Activated T-helper 2 cell treated with anti-CD3 and anti-CD28 coated beads, Interferon-gamma antibody, Interleukin-2, Interleukin-4, amounts not matched to agents 10 μg/mL and 5 μg/mL and 100 μg/mL, durations not matched to agents 14 hours and 24 hours and 36 hours (primary cell): ENCODE measurements at regions not wholly inside any gene's neighbourhood (a gene's known extent, or its start where the extent isn't known, plus 50 kb on each side); places are given as distances from the start of the nearest gene placed in this dataset.
"Not testable (repeated sequence)": the region's sequence is repeated elsewhere in the genome, so short reads cannot be mapped to it uniquely, and the experiment has no call there.

ENCODE experiments used
- DNase-seq: peaks from one replicate; pipeline ENCODE4 v3.0.0; 2021; ENCODE audit warnings: low spot score
- H3K27ac Mint-ChIP-seq: one replicate; pipeline ENCODE4 v1.8.0; 2021; ENCODE audit warnings: mixed read lengths
- H3K27me3 Mint-ChIP-seq: one replicate; pipeline ENCODE4 v1.8.0; 2021; ENCODE audit warnings: low read depth, mixed read lengths
- H3K36me3 Mint-ChIP-seq: one replicate; pipeline ENCODE4 v1.8.0; 2021; ENCODE audit warnings: low read depth, mixed read lengths
- H3K4me1 Mint-ChIP-seq: one replicate; pipeline ENCODE4 v1.8.0; 2021; ENCODE audit warnings: low read depth, mixed read lengths
- H3K4me3 Mint-ChIP-seq: one replicate; pipeline ENCODE4 v1.8.0; 2021; ENCODE audit warnings: low read depth, mild to moderate bottlenecking, moderate library complexity, mixed read lengths
- H3K9me3 Mint-ChIP-seq: one replicate; pipeline ENCODE4 v1.8.0; 2021; ENCODE audit warnings: mixed read lengths
- intact Hi-C: fragments of 100-400 bp; cut with micrococcal nuclease; formaldehyde crosslinking; loops from one replicate; pipeline ENCODE4 v1.15.1; 2023

DNA sequence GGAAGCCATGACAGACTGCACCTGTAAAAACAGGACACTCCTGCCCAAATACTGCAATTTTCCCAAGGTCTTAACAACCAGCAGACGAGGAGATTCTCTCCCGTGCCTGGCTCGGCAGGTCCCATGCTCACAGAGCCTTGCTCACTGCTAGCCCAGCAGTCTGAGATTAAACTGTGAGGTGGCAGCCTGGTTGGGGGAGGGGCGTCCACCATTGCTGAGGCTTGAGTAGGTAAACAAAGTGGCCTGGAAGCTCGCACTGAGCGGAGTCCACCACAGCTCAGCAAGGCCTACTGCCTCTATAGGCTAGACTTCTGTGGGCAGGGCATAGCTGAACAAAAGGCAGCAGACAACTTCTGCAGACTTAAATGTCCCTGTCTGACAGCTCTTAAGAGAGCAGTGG lies 80.3 kb downstream of the ANXA5 start:
- H3K36me3 Mint-ChIP-seq, H3K27ac Mint-ChIP-seq, H3K4me3 Mint-ChIP-seq, DNase-seq, H3K4me1 Mint-ChIP-seq, H3K9me3 Mint-ChIP-seq, intact Hi-C loops: not testable (repeated sequence)
- peaks cover 22% of the 10 kb centered on the region for H3K27me3 Mint-ChIP-seq

GRCh38 chr4:121614101-121614500 lies 82.7 kb downstream of the ANXA5 start:
- H3K9me3 Mint-ChIP-seq = no peaks in the 10 kb centered on the region
- H3K4me1 Mint-ChIP-seq = no peaks in the 10 kb centered on the region
- peaks cover 16% of the 10 kb centered on the region for H3K27me3 Mint-ChIP-seq
- DNase-seq = no peak
- intact Hi-C loops = no loop called here
- no peak overlapping the region for H3K27ac Mint-ChIP-seq
- H3K4me3 Mint-ChIP-seq = no peak overlapping the region
- H3K36me3 Mint-ChIP-seq = no peaks in the 10 kb centered on the region

- no peaks in the 10 kb centered on the region for H3K9me3 Mint-ChIP-seq
- no peak overlapping the region for H3K27ac Mint-ChIP-seq
- H3K36me3 Mint-ChIP-seq = no peaks in the 10 kb centered on the region
- intact Hi-C loops = no loop called here
- no peaks in the 10 kb centered on the region for H3K4me1 Mint-ChIP-seq
- H3K27me3 Mint-ChIP-seq = peaks cover 21% of the 10 kb centered on the region
- no peak for DNase-seq
- no peak overlapping the region for H3K4me3 Mint-ChIP-seq
These were observed 97.7 kb downstream of the ANXA5 start for GRCh38 chr4:121599049-121599448.

DNA sequence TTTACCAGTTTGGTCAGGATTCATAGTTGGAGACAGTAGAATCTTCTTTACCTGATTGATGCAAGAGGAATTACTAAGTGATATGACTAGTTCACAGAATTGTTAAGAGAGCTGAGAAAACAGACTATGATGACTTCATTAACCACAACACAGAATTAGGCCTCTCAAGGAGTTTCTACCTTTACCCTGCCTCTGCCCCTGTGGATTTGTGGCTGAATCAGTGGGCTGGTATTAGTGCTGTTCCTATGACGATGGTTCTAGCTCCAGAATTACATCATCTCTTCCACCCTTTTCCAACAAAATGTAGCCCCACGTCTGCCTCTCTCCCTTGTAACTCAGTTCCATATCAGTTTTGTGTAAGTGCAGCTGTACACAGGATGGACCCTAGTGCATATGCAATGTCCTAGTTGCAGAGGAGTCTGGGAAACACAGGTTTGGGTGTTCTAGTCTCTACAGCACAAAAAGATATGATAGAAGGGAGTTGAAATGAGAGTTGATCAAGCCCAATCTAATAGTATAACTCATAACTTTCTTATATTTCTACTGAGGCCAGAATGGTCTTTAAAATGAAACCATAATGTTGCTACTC lies 99.3 kb downstream of the ANXA5 start:
- no peaks in the 10 kb centered on the region for H3K9me3 Mint-ChIP-seq
- no peaks in the 10 kb centered on the region for H3K4me1 Mint-ChIP-seq
- intact Hi-C loops = no loop called here
- DNase-seq = no peak
- no peak overlapping the region for H3K27ac Mint-ChIP-seq
- H3K36me3 Mint-ChIP-seq = no peaks in the 10 kb centered on the region
- no peak overlapping the region for H3K4me3 Mint-ChIP-seq
- peaks cover 22% of the 10 kb centered on the region for H3K27me3 Mint-ChIP-seq

DNA sequence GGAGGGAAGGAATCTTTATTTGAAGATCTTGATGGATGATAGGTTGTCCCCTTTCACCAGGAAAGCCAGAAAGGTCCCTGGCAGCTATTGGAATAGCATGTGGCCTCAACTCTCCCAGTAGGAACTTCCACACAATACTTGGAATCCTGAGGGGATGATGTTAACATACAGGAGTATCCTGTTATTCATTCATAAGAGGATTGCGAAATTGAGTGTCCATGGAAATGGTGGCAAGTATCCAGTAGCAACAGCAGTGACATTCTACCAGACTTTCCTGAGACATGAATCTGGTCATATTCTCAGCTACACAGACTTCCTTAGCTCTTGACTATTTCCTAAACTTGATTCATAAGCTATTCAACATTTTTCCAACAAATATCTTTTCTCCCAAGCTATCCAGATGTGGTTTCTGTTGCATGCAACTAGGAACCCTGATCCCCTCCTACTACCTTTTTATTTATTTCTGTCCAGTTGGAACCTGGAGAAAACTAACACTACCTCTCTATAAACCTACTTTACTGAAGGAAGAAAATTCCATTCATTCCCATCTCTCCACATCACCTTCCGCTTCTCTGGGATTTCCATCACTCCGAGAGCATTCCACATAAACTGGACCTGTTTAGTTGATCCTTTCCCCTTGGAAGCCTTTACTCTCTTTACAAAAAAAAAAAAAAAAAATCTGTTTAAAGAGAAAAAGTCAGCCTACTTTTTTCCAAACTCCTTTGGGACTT lies 101.8 kb downstream of the ANXA5 start:
- intact Hi-C loops = no loop called here
- H3K4me1 Mint-ChIP-seq = no peaks in the 10 kb centered on the region
- peaks cover 23% of the 10 kb centered on the region for H3K27me3 Mint-ChIP-seq
- H3K9me3 Mint-ChIP-seq = no peaks in the 10 kb centered on the region
- H3K36me3 Mint-ChIP-seq = no peaks in the 10 kb centered on the region
- H3K27ac Mint-ChIP-seq = no peak overlapping the region
- H3K4me3 Mint-ChIP-seq = no peak overlapping the region
- no peak for DNase-seq

- intact Hi-C loops = no loop called here
- DNase-seq = no peak
- no peaks in the 10 kb centered on the region for H3K9me3 Mint-ChIP-seq
- no peak overlapping the region for H3K4me3 Mint-ChIP-seq
- H3K27ac Mint-ChIP-seq = no peak overlapping the region
- no peaks in the 10 kb centered on the region for H3K36me3 Mint-ChIP-seq
- peaks cover 22% of the 10 kb centered on the region for H3K27me3 Mint-ChIP-seq
- no peaks in the 10 kb centered on the region for H3K4me1 Mint-ChIP-seq
These were observed 103.0 kb downstream of the ANXA5 start for GRCh38 chr4:121593760-121594159.

- intact Hi-C loops, DNase-seq, H3K36me3 Mint-ChIP-seq, H3K27ac Mint-ChIP-seq, H3K4me1 Mint-ChIP-seq, H3K9me3 Mint-ChIP-seq, H3K4me3 Mint-ChIP-seq: not testable (repeated sequence)
- peaks cover 26% of the 10 kb centered on the region for H3K27me3 Mint-ChIP-seq
These were observed 104.5 kb downstream of the ANXA5 start for GRCh38 chr4:121592257-121592656.

- Mint-ChIP-seq H3K36me3 (no peaks in the 10 kb centered on the region), H3K27ac (no peak overlapping the region), H3K4me3 (no peak overlapping the region), H3K27me3 (peaks cover 18% of the 10 kb centered on the region), H3K4me1 (peaks cover 3% of the 10 kb centered on the region), H3K9me3 (no peaks in the 10 kb centered on the region)
- DNase-seq = no peak
- intact Hi-C loops = no loop called here
These were observed 111.9 kb downstream of the ANXA5 start for GRCh38 chr4:121584836-121585235.

GRCh38 chr4:121583396-121583795 lies 113.4 kb downstream of the ANXA5 start:
- Mint-ChIP-seq H3K36me3 (no peaks in the 10 kb centered on the region), H3K4me1 (peaks cover 3% of the 10 kb centered on the region), H3K27ac (no peak overlapping the region), H3K9me3 (no peaks in the 10 kb centered on the region), H3K27me3 (peaks cover 19% of the 10 kb centered on the region), H3K4me3 (no peak overlapping the region)
- no peak for DNase-seq
- intact Hi-C loops = no loop called here

DNA sequence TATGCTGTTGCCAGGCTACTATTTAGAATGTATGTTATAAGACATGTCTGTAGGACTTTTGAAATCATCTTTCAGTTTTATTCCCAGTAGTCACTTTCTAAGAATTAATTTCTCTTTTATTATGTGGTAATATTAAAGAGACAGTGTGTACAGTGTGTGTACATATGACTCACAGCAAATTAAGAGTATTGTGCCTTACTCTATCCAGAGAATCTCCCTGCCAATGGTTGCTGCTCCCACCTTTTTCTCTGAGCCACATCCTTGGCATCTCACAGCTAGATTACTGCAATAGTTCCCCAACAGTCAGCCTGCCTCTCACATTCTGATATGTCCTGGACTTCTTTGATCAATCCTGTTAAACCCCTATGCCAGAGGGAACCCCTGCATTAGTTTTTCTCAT lies 114.5 kb downstream of the ANXA5 start:
- H3K27ac Mint-ChIP-seq = no peak overlapping the region
- peaks cover 14% of the 10 kb centered on the region for H3K27me3 Mint-ChIP-seq
- intact Hi-C loops = no loop called here
- H3K9me3 Mint-ChIP-seq = no peaks in the 10 kb centered on the region
- no peak overlapping the region for H3K4me3 Mint-ChIP-seq
- H3K4me1 Mint-ChIP-seq = peaks cover 3% of the 10 kb centered on the region
- no peaks in the 10 kb centered on the region for H3K36me3 Mint-ChIP-seq
- DNase-seq = no peak

DNA sequence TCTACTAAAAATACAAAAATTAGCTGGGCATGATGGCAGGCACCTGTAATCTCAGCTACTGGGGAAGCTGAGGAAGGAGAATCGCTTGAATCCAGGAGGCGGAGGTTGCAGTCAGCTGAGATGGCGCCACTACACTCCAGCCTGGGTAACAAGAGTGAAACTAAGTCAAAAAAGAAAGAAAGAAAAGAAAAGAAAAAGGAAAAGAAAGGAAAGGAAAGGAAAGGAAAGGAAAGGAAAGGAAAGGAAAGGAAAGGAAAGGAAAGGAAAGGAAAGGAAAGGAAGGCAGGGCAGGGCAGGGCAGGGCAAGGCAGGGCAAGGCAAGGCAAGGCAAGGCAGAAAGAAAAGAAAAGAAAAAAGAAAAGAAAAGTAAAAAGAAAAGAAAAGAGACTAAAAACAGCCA lies 121.4 kb downstream of the ANXA5 start:
- H3K4me1 Mint-ChIP-seq, H3K27me3 Mint-ChIP-seq, DNase-seq, H3K4me3 Mint-ChIP-seq, H3K27ac Mint-ChIP-seq, H3K36me3 Mint-ChIP-seq, H3K9me3 Mint-ChIP-seq, intact Hi-C loops: not testable (repeated sequence)

- H3K27me3 Mint-ChIP-seq = peaks cover 7% of the 10 kb centered on the region
- intact Hi-C loops = no loop called here
- no peaks in the 10 kb centered on the region for H3K36me3 Mint-ChIP-seq
- no peak overlapping the region for H3K27ac Mint-ChIP-seq
- no peak overlapping the region for H3K4me3 Mint-ChIP-seq
- DNase-seq = no peak
- no peaks in the 10 kb centered on the region for H3K4me1 Mint-ChIP-seq
- no peaks in the 10 kb centered on the region for H3K9me3 Mint-ChIP-seq
These were observed 122.2 kb downstream of the ANXA5 start for GRCh38 chr4:121574618-121575017.

DNA sequence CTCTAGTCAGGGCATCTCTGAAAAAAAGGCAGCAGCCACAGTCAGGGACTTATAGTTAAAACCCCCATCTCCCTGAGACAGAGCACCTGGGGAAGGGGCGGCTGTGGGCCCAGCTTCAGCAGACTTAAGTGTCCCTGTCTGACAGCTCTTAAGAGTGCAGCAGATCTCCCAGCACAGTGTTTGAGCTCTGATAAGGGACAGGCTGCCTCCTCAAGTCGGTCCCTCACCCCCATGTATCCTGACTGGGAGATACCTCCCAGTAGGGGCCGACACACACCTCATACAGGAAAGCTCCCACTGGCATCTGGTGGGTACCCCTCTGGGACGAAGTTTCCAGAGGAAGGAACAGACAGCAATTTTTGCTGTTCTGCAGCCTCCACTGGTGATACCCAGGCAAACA lies 129.0 kb downstream of the ANXA5 start:
- no peaks in the 10 kb centered on the region for H3K9me3 Mint-ChIP-seq
- intact Hi-C loops = no loop called here
- no peak overlapping the region for H3K27ac Mint-ChIP-seq
- no peak for DNase-seq
- H3K4me1 Mint-ChIP-seq = no peaks in the 10 kb centered on the region
- H3K36me3 Mint-ChIP-seq = no peaks in the 10 kb centered on the region
- H3K4me3 Mint-ChIP-seq = no peak overlapping the region
- peaks cover 6% of the 10 kb centered on the region for H3K27me3 Mint-ChIP-seq
